ENCODE measurements at regions not wholly inside any gene's neighbourhood (a gene's known extent, or its start where the extent isn't known, plus 50 kb on each side); places are given as distances from the start of the nearest gene placed in this dataset.

DNA sequence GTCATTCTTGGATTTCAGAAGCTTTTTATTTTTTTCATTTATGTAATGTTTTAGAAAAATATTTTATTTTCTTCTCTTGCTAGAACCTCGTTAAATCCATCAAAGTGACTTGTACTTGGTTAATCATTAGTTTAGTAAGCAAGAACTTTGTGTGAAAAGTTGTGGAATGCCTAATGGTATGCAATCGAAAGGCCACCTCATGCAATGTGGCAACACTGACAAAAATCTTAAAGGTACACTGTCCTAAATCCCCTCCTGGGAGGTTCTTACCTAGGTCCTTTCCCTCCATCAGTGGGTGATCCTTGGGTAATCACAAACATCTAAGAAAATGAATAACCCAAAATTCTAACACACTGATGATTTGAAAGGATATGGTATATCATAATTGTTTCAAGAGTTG is 304.2 kb downstream of the DNAH5 start:
- DNase-seq (ENCODE audit: low read depth): no peak
- TF ChIP-seq, protein P1, sequence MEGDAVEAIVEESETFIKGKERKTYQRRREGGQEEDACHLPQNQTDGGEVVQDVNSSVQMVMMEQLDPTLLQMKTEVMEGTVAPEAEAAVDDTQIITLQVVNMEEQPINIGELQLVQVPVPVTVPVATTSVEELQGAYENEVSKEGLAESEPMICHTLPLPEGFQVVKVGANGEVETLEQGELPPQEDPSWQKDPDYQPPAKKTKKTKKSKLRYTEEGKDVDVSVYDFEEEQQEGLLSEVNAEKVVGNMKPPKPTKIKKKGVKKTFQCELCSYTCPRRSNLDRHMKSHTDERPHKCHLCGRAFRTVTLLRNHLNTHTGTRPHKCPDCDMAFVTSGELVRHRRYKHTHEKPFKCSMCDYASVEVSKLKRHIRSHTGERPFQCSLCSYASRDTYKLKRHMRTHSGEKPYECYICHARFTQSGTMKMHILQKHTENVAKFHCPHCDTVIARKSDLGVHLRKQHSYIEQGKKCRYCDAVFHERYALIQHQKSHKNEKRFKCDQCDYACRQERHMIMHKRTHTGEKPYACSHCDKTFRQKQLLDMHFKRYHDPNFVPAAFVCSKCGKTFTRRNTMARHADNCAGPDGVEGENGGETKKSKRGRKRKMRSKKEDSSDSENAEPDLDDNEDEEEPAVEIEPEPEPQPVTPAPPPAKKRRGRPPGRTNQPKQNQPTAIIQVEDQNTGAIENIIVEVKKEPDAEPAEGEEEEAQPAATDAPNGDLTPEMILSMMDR (IDR thresholded peaks at IDR 0.05; ENCODE audit: insufficient read depth, low read depth, low read length, missing control alignments): no peak
- H3K4me3 ChIP-seq (ENCODE audit: low read depth, low read length): no peak overlapping the region

DNA sequence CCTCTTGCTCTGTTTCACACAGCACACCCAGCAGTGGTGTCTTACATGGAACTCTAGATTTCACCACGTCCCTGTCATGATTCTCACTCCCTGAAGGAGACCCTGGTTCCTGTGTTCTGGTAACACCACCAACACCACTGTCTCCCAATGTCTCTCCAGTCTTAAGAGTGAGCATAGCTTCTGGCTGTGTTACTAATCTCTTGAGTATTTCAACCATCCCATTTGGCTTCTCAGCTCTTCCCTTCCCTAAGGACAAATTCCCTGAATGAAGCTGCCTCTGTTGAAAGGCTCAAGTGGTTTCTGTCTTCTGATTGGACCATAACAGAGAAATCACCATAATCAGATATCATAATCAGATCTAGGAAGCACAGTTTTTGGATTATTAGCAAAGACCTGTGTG is 311.8 kb downstream of the DNAH5 start:
- no peak for DNase-seq (ENCODE audit: low read depth)
- no peak overlapping the region for H3K4me3 ChIP-seq (ENCODE audit: low read depth, low read length)
- TF ChIP-seq, protein P1 (IDR thresholded peaks at IDR 0.05; ENCODE audit: insufficient read depth, low read depth, low read length, missing control alignments): no peak

DNA sequence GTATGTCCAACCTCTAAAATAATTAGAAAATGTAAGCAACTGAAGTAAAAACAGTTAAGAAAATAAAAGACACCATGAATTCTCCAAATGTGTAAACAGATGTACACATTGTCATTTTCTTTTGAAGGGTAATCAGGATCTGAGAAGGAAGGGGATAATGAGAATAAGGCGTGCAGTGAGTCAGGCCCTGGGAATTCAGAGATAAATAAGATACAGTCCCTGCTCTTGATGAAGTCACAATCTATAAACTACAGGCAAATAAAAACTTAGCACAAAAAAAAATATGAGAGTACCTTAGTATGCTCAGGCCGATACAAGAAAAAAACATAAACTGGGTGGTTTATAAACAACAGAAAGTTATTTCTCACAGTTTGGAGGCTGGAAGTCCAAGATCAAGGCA is 315.3 kb downstream of the DNAH5 start:
- TF ChIP-seq, protein P1 (IDR thresholded peaks at IDR 0.05; ENCODE audit: insufficient read depth, low read depth, low read length, missing control alignments): no peak
- no peak overlapping the region for H3K4me3 ChIP-seq (ENCODE audit: low read depth, low read length)
- DNase-seq (ENCODE audit: low read depth): no peak

DNA sequence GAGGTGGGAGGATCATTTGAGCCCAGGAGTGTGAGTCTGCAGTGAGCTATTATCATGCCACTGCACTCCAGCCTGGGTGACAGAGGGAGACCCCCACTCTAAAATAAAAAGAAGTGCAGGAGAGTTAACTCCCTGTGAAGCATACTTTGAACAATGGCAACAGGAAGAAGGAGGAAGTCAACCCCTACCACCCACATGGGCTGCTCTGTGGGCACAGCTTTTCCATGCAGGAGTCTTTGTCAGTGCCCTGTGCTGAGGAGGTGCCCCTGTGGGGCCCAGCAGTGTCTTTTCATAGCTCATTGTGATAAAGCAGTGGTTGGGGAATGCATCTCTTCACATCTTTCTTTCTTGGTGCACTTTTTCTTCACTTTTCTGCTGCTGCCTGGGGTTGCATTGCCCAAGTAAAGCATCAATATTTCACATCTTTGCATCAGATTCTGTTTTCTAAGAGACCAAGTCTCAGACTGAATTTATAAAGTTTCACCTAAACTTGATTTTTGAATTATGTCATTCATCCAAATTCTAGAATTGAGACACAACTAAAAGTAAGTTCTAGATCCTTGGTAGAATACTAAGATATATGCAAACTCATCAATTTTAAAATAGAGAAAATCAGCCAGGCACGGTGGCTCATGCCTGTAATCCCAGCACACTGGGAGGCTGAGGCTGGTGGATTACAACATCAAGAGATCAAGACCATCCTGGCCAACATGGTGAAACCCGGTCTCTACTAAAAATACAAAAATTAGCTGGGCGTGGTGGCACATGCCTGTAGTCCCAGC is 316.6 kb downstream of the DNAH5 start:
- TF ChIP-seq, protein P1 (IDR thresholded peaks at IDR 0.05; ENCODE audit: insufficient read depth, low read depth, low read length, missing control alignments): no peak
- no peak for DNase-seq (ENCODE audit: low read depth)
- no peak overlapping the region for H3K4me3 ChIP-seq (ENCODE audit: low read depth, low read length)

DNA sequence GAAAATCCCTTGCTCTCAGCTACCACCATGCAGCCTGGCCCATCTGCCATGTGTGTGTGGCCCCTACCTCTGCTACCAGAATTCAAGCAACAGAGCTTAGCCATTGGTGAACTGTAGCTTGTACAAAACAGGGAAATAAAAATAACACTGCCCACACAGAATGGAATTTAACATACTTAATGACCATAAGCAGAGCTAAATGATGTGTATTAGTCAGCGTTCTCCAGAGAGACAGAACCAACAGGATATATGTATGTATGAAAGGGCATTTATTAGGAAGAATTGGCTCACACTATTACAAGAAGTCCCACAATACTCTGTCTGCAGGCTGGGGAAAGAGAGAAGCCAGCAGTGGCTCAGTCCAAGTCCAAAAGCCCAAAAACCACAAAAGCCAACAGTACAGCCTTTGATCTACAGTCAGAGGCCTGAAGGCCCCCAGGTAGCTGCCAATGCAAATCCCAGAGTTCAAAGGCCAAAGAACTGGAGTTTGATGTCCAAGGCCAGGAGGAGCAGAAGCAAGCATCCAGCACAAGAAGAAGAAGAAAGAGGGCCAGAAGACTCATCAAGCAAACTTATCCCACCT is 318.8 kb downstream of the DNAH5 start:
- TF ChIP-seq, protein P1 (IDR thresholded peaks at IDR 0.05; ENCODE audit: insufficient read depth, low read depth, low read length, missing control alignments): no peak
- DNase-seq (ENCODE audit: low read depth): no peak
- H3K4me3 ChIP-seq (ENCODE audit: low read depth, low read length): no peak overlapping the region

DNA sequence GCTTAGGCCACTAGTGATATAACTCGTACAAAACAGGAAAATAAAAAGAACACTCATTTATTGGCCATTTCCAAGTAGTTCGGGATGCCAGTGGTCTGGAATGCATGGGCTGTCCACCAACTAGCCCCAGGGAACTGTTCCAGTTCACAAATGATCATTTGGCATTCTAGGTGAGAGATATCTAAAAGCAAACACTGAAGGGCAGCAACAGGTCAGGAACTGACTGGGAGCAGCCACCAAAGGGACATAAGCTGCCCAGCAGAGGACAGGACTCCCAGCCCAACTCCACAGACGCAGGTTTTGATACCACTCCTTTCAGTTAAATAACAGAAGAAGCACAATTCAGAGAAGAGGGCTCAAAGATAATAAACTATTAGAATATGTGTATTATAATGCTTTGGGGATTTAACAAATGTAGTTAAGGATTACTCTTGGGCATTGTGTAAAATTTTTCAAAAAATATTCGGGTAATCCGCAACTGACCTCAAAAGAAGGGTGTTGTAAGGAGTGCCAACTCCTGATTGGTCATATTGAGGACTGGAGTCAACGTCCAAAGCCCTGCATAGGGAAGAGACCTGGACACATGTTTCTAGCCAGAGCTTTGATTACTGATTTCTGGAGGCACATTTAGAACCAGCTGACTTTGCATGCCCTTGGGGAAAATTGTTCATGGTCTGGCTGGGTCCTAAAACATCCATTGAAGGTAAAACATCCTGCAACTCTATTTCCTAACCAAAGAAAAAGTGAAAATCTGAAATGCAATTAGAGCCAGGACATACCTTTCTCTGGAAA is 320.0 kb downstream of the DNAH5 start:
- H3K4me3 ChIP-seq (ENCODE audit: low read depth, low read length): no peak overlapping the region
- DNase-seq (ENCODE audit: low read depth): no peak
- TF ChIP-seq, protein P1 (IDR thresholded peaks at IDR 0.05; ENCODE audit: insufficient read depth, low read depth, low read length, missing control alignments): no peak

Measured in GM12865 (cell line).